ENCODE measurements at regions not wholly inside any gene's neighbourhood (a gene's known extent, or its start where the extent isn't known, plus 50 kb on each side); places are given as distances from the start of the nearest gene placed in this dataset.

- no peak for TF ChIP-seq POLR2AphosphoS5 (IDR thresholded peaks at IDR 0.05; ENCODE audit: low read depth, low read length)
- no peak for TF ChIP-seq FOXM1 (IDR thresholded peaks at IDR 0.05; ENCODE audit: low read depth)
- TF ChIP-seq MAX (IDR thresholded peaks at IDR 0.05; ENCODE audit: low read depth): no peak
- no peak for TF ChIP-seq USF1 (IDR thresholded peaks at IDR 0.05; ENCODE audit: borderline replicate concordance, low read depth)
- TF ChIP-seq, protein P1, sequence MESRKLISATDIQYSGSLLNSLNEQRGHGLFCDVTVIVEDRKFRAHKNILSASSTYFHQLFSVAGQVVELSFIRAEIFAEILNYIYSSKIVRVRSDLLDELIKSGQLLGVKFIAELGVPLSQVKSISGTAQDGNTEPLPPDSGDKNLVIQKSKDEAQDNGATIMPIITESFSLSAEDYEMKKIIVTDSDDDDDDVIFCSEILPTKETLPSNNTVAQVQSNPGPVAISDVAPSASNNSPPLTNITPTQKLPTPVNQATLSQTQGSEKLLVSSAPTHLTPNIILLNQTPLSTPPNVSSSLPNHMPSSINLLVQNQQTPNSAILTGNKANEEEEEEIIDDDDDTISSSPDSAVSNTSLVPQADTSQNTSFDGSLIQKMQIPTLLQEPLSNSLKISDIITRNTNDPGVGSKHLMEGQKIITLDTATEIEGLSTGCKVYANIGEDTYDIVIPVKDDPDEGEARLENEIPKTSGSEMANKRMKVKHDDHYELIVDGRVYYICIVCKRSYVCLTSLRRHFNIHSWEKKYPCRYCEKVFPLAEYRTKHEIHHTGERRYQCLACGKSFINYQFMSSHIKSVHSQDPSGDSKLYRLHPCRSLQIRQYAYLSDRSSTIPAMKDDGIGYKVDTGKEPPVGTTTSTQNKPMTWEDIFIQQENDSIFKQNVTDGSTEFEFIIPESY (IDR thresholded peaks at IDR 0.05; ENCODE audit: borderline replicate concordance, low read depth): no peak
- no peak for TF ChIP-seq GABPA (IDR thresholded peaks at IDR 0.05; ENCODE audit: low read depth)
- no peak for TF ChIP-seq MXI1 (IDR thresholded peaks at IDR 0.05; ENCODE audit: low read depth, low read length)
- TF ChIP-seq EP300 (IDR thresholded peaks at IDR 0.05; ENCODE audit: borderline replicate concordance in 1 of 2, low read depth in 1 of 2, low read length in 1 of 2): no peak
- no peak for TF ChIP-seq NFIC (IDR thresholded peaks at IDR 0.05; ENCODE audit: borderline replicate concordance)
- no peak for TF ChIP-seq MEF2A (IDR thresholded peaks at IDR 0.05; ENCODE audit: borderline replicate concordance, low read depth)
- TF ChIP-seq RAD21 (IDR thresholded peaks at IDR 0.05; ENCODE audit: low read length): no peak
Measured at GRCh38 chr20:60901831-60902230, 350.2 kb upstream of the CDH4 start (continued).

- no peaks in the 10 kb centered on the region for H4K20me1 ChIP-seq (ENCODE audit: insufficient read depth)
- no peaks in the 10 kb centered on the region for H3K27me3 ChIP-seq (ENCODE audit: insufficient read depth)
- H3K4me2 ChIP-seq: no peak overlapping the region
- H3K4me1 ChIP-seq (ENCODE audit: control insufficient read depth in 1 of 2, insufficient read depth in 2 of 2, low read depth in 1 of 2, low read length in 1 of 2): no peaks in the 10 kb centered on the region
- POLR2A ChIA-PET: no interaction called here
- no peaks in the 10 kb centered on the region for H3K79me2 ChIP-seq (ENCODE audit: insufficient read depth)
- no peaks in the 10 kb centered on the region for H3F3A ChIP-seq (replicated peaks; ENCODE audit: insufficient read depth)
- H3K9me3 ChIP-seq: no peaks in the 10 kb centered on the region
- no peaks in the 10 kb centered on the region for H3K36me3 ChIP-seq (replicated peaks in 1 of 2; ENCODE audit: control insufficient read depth in 1 of 2, insufficient read depth in 2 of 2, low read length in 1 of 2)
- no peak overlapping the region for H3K9ac ChIP-seq
- no peak overlapping the region for H3K27ac ChIP-seq (ENCODE audit: low read depth in 2 of 2, low read length in 1 of 2)
- CTCF ChIA-PET: no interaction called here
- no peaks in the 10 kb centered on the region for H3K9me2 ChIP-seq
- DNase-seq: no peak
- 34% methylated on average over 13 of the region's 13 CpGs for WGBS (ENCODE audit: low lambda C conversion rate)
- no peak overlapping the region for H3K4me3 ChIP-seq (ENCODE audit: low read depth in 2 of 2, low read length in 1 of 2)
- H2AFZ ChIP-seq (ENCODE audit: low read depth): no peak overlapping the region
- no peak for TF ChIP-seq TAF1 (IDR thresholded peaks at IDR 0.05; ENCODE audit: borderline replicate concordance, low read depth, low read length)
- TF ChIP-seq MAX (IDR thresholded peaks at IDR 0.05; ENCODE audit: low read depth): no peak
- no peak for TF ChIP-seq GATA2 (CRISPR knock-in tag; IDR thresholded peaks at IDR 0.05)
- TF ChIP-seq MXI1 (IDR thresholded peaks at IDR 0.05; ENCODE audit: low read depth, low read length): no peak
- TF ChIP-seq FOSL2 (IDR thresholded peaks at IDR 0.05; ENCODE audit: borderline replicate concordance, low read depth): no peak
- TF ChIP-seq TCF12 (IDR thresholded peaks at IDR 0.05): no peak
- no peak for TF ChIP-seq CTCF (IDR thresholded peaks at IDR 0.05)
- no peak for TF ChIP-seq MEF2A (IDR thresholded peaks at IDR 0.05; ENCODE audit: borderline replicate concordance, low read depth)
- no peak for TF ChIP-seq RCOR1 (IDR thresholded peaks at IDR 0.05; ENCODE audit: low read length)
- no peak for TF ChIP-seq JUND (IDR thresholded peaks at IDR 0.05)
- no peak for TF ChIP-seq NFIC (IDR thresholded peaks at IDR 0.05; ENCODE audit: borderline replicate concordance)
- TF ChIP-seq, protein P2, sequence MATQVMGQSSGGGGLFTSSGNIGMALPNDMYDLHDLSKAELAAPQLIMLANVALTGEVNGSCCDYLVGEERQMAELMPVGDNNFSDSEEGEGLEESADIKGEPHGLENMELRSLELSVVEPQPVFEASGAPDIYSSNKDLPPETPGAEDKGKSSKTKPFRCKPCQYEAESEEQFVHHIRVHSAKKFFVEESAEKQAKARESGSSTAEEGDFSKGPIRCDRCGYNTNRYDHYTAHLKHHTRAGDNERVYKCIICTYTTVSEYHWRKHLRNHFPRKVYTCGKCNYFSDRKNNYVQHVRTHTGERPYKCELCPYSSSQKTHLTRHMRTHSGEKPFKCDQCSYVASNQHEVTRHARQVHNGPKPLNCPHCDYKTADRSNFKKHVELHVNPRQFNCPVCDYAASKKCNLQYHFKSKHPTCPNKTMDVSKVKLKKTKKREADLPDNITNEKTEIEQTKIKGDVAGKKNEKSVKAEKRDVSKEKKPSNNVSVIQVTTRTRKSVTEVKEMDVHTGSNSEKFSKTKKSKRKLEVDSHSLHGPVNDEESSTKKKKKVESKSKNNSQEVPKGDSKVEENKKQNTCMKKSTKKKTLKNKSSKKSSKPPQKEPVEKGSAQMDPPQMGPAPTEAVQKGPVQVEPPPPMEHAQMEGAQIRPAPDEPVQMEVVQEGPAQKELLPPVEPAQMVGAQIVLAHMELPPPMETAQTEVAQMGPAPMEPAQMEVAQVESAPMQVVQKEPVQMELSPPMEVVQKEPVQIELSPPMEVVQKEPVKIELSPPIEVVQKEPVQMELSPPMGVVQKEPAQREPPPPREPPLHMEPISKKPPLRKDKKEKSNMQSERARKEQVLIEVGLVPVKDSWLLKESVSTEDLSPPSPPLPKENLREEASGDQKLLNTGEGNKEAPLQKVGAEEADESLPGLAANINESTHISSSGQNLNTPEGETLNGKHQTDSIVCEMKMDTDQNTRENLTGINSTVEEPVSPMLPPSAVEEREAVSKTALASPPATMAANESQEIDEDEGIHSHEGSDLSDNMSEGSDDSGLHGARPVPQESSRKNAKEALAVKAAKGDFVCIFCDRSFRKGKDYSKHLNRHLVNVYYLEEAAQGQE (IDR thresholded peaks at IDR 0.05; ENCODE audit: low read depth, low read length): no peak
- no peak for TF ChIP-seq TEAD4 (IDR thresholded peaks at IDR 0.05; ENCODE audit: borderline replicate concordance, insufficient read depth)
- no peak for TF ChIP-seq USF1 (IDR thresholded peaks at IDR 0.05; ENCODE audit: borderline replicate concordance, low read depth)
- TF ChIP-seq RFX5 (IDR thresholded peaks at IDR 0.05; ENCODE audit: low read length): no peak
- TF ChIP-seq RXRA (IDR thresholded peaks at IDR 0.05; ENCODE audit: borderline replicate concordance, low read depth): no peak
Measured at GRCh38 chr20:60903325-60903971, 348.6 kb upstream of the CDH4 start.

All from SK-N-SH (cell line).